GM18499 (cell line): ENCODE measurements at regions not wholly inside any gene's neighbourhood (a gene's known extent, or its start where the extent isn't known, plus 50 kb on each side); places are given as distances from the start of the nearest gene placed in this dataset.

Experiments
- ATAC-seq: cut with Tn5 transposase; IDR thresholded peaks from one replicate; pipeline ENCODE4 v1.9.1; 2021; ENCODE audit warnings: moderate number of reproducible peaks; ENCODE audit not compliant: insufficient read depth, unreplicated experiment

DNA sequence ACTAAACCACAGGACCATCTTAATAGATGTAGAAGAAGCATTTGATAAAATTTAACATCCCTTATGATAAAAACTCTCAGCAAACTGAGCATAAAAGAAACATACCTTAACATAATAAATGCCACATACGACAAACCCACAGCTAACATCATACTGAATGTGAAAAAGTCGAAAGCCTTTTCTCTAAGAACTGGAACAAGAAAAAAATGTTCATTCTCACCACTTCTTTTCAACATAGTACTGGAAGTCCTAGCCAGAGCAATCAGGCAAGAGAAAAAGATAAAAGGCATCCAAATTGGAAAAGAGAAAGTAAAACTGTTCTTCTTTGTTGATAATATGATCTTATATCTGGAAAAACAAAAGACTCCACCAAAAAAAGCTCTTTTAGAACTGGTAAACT lies 134.2 kb downstream of the RPL22L1 start:
- no peak for ATAC-seq

DNA sequence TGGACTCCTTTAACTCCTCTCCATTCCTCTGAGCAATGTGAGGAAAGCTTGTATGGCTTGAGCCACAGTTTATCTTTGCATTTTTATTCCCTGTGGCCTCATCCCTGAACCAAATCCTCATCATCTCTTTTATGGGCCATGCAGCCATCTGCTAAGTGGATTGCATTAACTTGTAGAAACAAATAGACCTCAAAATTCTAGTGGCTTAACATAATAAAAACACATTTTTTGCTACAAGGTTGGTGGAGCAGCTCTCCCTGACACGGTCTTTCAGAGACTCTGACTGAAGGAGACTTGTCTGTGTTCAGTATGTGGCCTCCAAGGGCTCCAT lies 135.3 kb downstream of the RPL22L1 start:
- ATAC-seq = no peak

DNA sequence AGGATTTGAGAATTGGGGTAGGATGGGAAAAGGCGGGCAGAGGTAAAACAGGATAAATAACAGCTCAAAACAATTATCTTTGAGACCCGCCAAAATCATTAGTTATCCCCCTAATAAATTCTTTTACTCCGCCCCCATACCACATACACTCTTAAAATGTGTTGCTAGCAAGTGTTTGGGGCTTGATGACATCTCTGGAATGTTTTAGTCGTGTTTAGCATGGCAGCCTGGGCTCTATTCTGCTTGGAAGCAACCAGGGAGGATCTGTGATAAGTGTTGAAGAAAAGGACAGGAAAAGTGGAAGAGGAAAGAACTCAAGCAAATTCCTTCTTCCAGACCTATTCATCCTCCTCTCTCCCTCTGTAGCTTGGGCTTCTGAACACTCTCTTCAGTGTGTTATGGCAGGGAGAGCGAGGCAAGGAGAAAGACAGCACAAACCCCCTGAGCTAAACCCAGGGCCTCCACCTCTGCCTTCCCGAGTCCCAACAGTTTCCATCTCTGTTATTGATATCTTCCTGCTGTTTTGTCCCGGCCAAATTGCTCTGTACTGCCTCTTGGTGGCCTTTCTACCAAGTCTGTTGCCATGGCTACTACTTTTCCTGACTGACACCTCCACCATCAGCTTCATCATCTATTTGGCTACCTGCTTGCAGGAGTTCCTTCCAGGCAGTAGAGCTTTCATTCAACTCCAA lies 135.8 kb downstream of the RPL22L1 start:
- ATAC-seq = no peak

DNA sequence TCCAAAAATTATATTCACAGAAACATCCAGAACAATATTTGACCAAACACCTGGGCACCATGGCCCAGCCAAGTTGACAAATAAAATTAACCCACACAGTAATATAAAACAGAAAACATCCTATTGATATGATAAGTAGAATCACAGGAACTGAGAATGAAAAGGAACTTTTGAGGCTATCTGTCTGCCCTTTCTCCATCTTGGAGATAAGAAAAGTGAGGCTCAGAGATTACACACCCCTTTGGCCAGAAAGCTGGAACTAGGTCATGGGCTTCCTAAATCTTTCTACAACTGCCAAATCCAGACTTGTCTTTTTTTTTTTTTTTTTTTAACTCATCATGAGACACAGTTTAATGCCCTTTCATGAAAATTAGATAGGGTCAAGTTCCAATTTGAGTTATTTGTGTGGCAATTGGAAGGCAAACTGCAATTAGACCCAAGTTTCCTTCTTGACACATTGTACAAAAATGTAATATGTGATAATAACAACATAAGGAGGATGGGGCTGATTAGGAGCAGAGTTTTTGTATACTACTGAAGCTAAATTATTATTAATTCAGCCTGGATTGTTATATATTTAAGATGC lies 137.2 kb downstream of the RPL22L1 start:
- no peak for ATAC-seq

DNA sequence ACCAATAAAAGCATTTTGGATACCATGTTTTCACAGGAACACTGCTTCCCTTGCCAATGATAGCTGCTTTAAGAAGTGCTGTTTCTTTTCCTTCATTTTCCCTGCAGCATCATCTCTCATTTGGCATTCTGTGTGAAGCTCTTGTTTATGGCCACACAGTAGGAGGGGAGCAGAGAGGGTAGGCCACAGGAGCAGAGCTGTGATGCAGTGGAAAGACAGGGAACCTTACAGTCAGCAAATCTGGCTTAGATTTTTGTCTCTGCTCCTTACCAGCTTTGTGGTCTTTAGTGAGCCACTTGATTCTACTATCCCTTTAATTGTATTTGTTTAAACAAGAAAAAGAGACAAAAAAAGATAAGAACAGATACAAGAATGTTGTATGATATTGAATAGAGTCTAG lies 138.7 kb downstream of the RPL22L1 start:
- no peak for ATAC-seq

DNA sequence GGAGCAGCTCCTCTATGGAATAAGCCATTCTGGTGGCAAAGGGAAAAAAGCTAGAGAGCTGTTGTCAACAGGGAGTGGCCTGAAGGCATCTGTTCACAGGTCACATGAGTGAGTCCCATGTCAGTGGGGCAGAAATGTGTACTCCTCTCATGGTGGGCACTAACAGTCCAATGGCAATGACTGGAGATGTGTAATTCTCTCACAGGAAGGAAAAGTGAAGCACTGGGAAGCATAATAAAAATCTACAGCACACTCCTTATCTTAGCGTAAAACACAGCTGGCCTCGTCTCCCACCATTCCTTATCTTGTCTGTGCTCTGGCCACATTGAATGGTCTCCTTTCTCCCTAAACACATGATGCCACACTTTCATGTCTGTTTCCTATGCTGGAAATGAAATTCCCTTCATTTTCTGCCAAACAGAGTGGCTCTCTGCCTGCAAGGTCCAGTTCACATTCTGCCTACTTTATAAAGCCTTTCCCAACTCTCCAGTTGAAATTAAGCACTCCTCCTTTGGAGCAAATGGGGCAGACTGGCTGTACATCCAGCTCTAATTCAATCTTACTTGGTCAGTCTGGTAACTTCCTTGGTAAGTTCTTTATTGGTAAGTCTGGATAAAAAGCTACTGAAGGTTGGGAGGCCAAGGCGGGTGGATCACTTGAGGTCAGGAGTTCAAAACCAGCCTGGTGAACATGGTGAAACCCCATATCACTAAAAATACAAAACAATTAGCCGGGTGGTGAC lies 139.8 kb downstream of the RPL22L1 start:
- ATAC-seq = no peak

DNA sequence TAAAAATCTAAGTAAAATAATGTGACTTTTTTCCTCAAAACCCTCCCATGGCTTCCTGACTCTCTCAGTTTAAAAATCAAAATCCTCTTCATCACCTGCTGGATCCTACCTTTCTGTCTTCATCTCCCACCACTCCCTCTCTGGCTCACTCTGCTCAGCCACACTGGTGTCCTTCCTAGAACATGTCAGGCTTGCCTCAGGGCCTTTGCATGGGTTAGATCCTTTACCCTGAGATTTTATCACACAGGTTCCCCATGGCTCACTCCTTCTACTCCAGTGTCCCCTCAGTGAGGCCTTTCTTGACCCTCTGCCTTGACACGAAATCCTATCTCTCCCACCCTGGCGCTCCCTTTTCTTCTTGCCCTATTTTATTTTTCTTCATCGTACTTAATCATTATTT lies 141.8 kb downstream of the RPL22L1 start:
- no peak for ATAC-seq

DNA sequence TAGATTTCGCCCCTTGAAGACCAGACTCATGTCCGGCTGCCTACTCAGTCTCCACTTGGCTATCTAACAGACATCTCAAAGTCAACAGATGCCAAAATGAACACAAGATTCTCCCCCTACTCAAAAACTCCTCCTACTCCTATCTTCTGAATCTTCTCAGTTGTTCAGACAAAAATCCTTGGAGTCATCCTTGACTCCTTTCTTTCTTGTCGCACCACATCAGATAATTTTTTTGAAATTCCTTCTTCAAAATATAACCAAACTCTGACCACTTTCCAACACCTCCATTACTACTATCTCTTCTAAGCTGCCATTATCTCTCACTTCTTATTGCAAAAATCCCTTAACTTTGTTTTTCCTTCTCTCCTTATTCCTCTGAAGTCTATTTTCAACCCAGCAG lies 141.9 kb upstream of the SLC7A14 start:
- no peak for ATAC-seq

DNA sequence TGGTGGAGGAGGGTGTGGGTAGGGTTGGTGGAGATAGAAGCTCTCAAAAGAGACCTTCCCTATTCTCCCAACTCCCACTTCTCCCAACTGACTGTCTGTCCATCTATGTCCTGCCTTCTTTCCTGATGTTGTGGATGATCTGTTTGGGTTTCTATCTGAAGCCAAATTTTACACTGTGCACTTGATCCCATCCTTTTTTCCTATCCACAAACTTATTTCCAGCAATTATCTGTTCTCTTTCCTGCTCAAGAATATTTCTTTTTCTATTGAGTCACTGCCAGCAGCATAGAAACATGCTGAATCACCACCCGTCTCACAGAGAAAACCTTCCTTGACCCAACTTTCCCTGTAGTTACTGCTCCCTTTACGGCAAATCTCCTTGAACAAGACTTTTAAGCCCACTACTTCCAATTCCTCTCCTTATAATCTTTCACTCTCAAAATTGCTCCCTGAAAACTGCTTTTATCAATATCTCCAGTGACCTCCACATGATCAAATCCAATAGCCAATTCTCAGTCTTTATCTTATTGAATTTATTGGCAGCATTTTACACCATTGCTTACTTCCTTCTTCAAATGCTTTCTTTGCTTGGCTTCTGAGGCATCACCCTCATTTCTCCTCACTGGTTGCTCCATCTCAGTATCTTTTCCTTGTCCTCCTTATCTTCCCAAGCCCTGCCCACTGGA lies 141.2 kb upstream of the SLC7A14 start:
- no peak for ATAC-seq

DNA sequence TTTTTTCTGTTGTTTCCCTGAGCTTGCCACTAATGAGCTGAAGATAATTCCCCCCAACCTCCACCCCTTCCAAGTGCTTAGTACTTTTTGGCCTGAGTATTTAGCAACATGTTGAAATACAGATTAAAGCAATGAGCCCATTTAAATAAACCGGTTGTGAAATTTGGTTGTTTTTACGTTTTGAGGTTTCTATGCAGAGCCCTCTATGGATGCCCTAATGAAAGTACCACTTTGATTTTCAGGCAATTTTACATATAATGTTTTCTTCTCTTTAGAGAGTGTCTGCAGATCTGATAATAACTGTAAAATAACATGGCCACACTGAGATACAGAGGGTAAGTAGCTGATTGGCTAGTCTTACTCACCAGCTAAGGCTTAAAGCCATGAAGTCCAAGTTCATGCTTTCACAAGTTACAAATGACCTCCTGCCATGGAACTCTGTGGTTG lies 139.4 kb upstream of the SLC7A14 start:
- no peak for ATAC-seq

DNA sequence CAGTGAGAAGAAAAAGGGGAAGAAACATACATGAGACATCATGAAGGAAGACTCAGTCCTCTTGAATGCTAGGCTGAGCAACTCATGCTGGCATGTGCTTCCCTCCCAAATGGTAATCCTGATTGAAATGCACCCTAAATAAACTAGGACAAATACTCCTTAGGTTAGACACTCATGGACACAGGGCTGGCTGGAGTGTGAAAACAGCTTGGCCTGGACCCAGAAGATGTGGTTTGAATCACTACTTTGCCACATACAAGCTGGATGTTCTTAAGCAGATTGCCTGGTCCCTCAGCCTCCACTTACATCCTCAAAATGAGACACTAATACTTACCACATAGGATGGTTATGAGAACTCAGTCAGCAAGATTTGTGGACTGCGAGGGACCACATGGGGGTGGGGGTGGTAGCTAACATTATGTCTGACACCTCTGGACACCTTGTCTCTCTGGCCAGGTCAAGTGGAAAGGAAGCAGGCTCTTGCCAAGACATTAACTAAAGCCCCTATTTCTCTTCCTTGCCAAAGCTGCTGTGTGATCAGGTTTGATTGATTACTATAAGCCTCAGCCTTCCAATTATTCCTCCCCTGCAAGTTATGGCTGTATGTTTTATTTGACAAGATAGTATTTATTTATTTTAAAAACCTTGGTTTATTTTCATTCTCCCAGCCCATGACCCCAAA lies 138.9 kb upstream of the SLC7A14 start:
- no peak for ATAC-seq

DNA sequence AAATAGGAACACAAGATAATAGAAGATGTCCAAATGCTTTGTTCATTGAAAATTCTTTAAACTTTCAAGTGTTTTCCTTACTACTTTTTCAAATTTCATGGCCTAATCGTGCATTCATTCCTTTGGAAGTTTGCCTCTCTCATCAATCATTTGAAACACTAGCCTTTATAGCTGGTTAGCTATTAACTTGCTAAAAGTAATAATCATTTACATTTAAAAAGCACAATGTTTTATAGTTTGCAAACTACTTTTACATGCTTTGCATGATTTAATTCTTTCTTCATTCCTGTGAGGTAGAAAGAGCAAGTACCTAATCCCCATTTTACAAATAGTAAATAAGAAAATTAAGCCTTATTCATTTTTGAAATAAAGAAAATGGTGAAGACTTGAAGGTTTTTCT lies 137.4 kb upstream of the SLC7A14 start:
- no peak for ATAC-seq

DNA sequence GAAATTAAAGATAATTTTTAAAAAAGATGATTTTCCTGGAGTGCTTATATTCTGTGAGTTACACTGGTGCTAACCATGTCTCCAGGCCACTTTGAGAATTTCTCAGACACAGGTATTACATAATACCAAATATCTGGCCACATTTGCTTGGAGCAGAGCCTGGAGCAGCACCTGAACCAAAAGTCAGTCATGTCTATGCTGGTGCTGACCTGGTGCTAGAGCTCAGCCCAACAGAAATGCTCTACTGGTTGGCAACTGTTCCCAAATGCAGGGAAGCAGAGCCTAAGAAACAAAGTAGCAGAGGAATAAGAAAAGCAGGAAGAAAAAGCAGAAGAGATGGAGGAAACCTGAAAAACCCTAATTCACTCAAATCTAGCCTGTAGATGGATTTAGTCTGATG lies 135.7 kb upstream of the SLC7A14 start:
- ATAC-seq = no peak

DNA sequence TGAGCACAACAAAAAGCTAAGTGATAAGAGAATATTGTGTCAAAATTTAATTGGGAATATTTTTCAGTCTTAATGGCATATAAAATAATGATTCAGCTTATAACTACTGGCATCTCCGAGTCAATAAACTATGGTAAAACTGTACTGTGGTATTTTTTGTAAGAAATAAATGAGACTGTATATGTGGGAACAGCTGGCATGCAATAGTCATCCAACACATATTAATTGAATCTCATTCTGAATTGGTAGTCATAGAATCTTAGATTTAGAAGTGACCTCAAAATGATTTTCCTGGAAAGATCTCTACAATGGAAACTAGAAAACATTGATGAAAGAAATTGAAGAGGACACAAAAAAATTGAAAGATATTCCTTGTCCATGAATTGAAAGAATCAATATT lies 133.4 kb upstream of the SLC7A14 start:
- ATAC-seq = no peak

DNA sequence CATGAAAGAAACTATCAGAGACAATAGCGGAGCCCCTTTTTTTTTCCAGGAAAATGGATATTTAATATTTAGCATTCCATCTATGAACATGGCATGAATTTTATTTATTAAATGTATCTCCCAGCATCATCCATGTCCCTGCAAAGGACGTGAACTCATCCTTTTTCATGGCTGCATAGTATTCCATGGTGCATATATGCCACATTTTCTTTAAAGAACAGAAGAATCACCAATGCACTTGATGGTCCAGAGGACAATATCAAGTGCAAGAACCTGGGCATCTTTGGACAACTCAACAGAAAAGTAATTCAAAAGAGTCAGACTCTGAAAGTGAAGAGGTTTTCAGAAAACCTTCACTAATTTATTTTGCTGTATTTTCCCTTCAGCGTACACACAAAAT lies 133.0 kb upstream of the SLC7A14 start:
- no peak for ATAC-seq

DNA sequence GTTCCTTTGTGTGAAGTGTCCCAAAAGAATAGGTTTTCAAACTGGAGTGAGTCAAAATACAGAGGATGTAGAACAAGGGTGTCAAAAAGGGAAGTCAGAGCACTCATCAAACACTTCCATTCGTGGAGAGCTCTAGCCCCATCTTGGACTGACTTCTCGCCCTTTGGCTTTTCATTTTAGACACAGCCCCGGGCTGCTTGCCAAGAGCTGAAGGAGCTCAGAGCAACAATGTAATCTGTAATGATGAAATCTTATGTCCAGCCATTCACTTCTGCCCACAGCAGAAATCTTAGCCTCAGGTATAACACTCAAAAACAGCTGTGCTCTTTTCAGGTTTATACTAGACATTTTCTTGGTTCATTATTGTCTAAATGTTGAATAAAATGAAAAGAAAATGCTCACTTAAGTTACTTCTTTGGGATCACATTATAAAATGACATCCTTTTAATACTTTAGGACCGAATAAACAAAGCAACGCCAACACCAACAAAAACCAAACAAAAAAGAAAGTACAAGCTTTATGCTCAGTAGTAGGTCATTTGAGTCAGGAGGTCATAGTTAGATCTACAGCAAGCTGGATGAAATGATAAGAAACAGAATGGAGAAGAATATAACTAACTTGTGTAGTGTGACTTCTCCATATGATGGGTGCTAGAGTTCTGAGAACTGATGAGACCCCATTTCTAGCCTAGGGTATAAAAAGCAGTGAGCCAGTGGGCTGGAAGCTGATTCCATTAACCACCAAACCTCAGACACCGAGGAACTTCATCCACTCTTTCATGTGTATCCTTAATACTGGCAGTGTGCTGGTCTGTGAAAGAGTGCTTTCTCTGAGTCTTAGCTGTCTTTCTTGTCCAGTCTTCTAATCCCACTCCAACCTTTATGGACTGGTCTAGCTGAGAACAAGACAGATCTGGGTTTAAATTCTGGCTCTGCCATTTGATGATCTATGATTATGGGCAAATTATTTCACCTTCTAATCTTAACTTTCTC lies 131.8 kb upstream of the SLC7A14 start:
- no peak for ATAC-seq

DNA sequence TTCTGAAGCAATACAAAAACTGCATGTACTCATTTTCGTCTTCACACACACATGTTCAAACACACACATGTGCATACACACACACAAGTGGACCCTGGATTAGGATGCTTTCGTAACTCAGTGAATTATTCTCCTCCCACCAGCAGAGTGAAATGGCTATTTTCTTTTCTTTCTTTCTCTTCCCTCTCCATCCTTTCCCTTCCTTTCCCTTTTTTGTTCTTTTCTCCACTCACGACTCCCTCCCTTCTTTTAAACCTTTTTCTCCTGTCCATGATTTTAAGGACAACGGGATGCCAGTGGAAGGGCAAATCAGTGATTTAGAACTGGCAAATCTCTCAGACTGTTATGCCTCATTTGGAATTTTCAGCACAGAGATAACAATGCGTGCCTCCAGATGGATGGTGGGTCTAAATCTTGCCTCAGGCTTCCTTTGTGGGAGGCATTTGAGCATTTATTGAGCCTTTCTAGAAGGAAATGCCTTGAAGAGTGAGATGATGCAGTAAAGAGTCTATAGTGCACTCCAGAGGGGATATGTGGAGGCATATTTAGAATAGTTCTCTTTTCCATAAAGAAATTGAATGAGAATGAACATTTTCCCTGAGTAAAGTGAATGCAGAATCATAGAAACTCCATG lies 130.4 kb upstream of the SLC7A14 start:
- ATAC-seq = no peak

DNA sequence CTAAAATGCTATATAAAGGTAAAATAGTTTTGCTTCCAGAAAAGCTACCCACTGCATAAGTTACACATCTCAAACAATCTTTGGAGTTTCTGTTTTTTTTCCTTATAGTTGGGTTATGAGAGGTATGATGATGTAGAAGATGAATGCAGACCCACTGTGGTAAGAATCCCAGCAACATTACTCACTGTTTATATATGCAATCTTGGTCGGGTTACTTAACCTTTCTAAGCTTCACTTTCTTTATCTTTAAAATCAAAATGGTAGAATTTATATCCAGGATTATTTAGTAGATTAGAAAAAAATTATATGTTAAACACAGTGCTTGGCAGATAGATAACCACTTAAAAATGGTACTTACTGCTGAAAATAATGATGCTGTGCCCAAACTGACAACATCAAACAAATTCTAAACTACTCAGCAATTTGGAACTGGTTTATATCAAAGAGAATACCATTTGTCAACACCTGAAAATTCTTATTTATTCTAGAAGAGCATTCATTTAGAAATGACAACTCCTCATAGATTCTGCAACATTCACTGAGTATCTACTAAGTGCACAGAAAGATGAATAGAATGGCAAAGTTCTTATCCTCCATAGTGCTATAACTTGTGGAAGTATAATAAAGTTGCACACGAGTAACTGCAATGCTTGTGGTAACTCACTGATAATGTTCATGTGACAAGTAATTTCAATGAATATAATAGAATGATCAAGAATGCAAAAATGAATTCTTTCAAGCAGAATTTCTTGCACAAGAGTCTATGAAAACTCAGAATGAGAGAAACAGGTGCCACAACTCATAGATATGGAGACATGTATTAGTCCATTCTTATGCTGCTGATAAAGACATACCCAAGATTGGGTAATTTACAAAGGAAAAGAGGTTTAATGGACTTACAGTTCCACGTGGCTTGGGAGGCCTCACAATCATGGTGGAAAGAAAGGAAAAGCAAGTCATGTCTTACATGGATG lies 129.0 kb upstream of the SLC7A14 start:
- ATAC-seq = no peak
